Fibroblast of skin of right biceps (primary cell): ENCODE measurements at regions not wholly inside any gene's neighbourhood (a gene's known extent, or its start where the extent isn't known, plus 50 kb on each side); places are given as distances from the start of the nearest gene placed in this dataset.
A peak's percentile ranks its signal among the peaks of the same experiment; 100 is the strongest.
"Not testable (repeated sequence)": the region's sequence is repeated elsewhere in the genome, so short reads cannot be mapped to it uniquely, and the experiment has no call there.

Experiments
- DNase-seq: peaks from one replicate; pipeline ENCODE4 v3.0.0-alpha.2; 2013

DNA sequence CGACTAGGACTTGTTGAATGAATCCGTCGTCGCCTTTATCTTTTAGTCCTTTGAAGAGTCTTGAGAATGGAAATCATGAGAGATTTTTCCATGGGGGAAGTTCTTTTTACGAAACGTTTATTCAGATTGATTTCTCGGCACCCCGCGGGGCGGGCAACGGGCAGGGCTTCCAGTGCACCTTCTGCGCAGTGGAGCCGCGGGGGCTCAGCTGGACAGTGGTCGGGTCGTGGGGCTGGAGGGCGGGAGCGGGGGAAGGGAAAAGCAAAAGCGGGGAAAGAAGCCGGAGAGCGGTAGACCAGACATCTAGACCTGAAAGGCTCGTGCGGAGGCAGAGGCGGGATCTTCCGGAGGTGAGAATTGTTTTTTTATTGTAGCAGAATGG is 103.0 kb downstream of the NBPF11 start:
- DNase-seq: not testable (repeated sequence)

- peak; percentile 26 for DNase-seq
Observed at GRCh38 chr1:148048423-148049114, 103.5 kb downstream of the NBPF11 start.

GRCh38 chr1:148045872-148046271 is 106.2 kb downstream of the NBPF11 start:
- not testable (repeated sequence) for DNase-seq

GRCh38 chr1:148044495-148044894 is 107.6 kb downstream of the NBPF11 start:
- not testable (repeated sequence) for DNase-seq
